Mammary epithelial cell (primary cell): ENCODE measurements at regions not wholly inside any gene's neighbourhood (a gene's known extent, or its start where the extent isn't known, plus 50 kb on each side); places are given as distances from the start of the nearest gene placed in this dataset.

Experiments
- EZH2 ChIP-seq: IDR thresholded peaks from 2 replicates; pipeline ENCODE4 v1.6.1; 2012; ENCODE audit warnings: low read length, inconsistent platforms, borderline replicate concordance
- TF ChIP-seq, protein P1 (sequence below), 2 donors: IDR thresholded peaks in 1 of 2; conservative IDR thresholded peaks in 1 of 2; 2 replicates each; pipeline ENCODE4 v1.5.1; 2011 to 2012; ENCODE audit warnings: inconsistent platforms in 2 of 2, low read length in 2 of 2, mild to moderate bottlenecking in 2 of 2, control low read depth in 1 of 2, low read depth in 1 of 2; ENCODE audit not compliant: insufficient read depth in 1 of 2; ENCODE audit errors: extremely low read depth in 1 of 2

DNA sequence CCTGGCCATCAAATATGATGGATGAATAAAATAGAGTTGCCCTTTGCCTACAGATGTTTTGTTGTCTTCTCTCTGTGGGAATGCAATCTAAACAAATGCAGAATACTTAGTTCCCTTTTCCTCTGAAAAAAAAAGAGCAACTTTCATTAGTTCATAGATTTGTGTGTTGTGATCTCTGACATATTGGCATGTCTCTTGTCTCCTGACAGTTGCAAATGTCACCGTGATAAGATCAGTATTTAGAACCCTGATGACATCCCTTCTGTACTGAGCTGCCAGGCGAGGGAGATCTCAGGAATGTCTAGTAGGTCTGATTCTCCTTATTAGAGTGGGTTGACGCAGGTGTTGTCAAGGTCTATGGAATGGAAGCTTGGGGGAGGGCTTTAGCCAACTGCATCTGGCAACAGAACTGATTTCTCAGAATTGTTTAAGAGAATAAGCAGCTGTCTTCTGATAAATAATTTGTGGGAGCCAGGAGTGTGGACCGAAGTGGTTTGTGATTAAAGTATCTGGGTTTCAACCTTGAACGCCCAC is 130.4 kb downstream of the GALR1 start:
- TF ChIP-seq, protein P1, sequence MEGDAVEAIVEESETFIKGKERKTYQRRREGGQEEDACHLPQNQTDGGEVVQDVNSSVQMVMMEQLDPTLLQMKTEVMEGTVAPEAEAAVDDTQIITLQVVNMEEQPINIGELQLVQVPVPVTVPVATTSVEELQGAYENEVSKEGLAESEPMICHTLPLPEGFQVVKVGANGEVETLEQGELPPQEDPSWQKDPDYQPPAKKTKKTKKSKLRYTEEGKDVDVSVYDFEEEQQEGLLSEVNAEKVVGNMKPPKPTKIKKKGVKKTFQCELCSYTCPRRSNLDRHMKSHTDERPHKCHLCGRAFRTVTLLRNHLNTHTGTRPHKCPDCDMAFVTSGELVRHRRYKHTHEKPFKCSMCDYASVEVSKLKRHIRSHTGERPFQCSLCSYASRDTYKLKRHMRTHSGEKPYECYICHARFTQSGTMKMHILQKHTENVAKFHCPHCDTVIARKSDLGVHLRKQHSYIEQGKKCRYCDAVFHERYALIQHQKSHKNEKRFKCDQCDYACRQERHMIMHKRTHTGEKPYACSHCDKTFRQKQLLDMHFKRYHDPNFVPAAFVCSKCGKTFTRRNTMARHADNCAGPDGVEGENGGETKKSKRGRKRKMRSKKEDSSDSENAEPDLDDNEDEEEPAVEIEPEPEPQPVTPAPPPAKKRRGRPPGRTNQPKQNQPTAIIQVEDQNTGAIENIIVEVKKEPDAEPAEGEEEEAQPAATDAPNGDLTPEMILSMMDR (conservative IDR thresholded peaks at IDR 0.05 in 1 of 2, IDR thresholded peaks at IDR 0.05 in 1 of 2; ENCODE audit: extremely low read depth in 1 of 2, insufficient read depth in 1 of 2, low read depth in 1 of 2, low read length in 2 of 2), result no peak
- no peak for TF ChIP-seq EZH2
